ENCODE measurements at regions not wholly inside any gene's neighbourhood (a gene's known extent, or its start where the extent isn't known, plus 50 kb on each side); places are given as distances from the start of the nearest gene placed in this dataset.

- ChIA-PET POLR2A (no interaction called here), CTCF (interaction anchor here (0.5 kb wide), 1 partner anchor 57 kb away, joined by 3 read pairs; no protein-coding TSS in a partner anchor)
- BruUV-seq (replicated peaks) = no TSS peak
- no peak overlapping the region for H3K27ac Mint-ChIP-seq (ENCODE audit: low read depth, unreplicated experiment)
- no peaks in the 10 kb centered on the region for H3K27me3 Mint-ChIP-seq (ENCODE audit: insufficient read depth, unreplicated experiment)
- DNase-seq (ENCODE audit: unreplicated experiment) = no peak
- H3K9me3 Mint-ChIP-seq (ENCODE audit: unreplicated experiment) = no peaks in the 10 kb centered on the region
- intact Hi-C loops (cut with micrococcal nuclease) = no loop called here
- H3K4me3 Mint-ChIP-seq (ENCODE audit: unreplicated experiment) = no peak overlapping the region
- no peaks in the 10 kb centered on the region for H3K4me1 Mint-ChIP-seq (ENCODE audit: insufficient read depth, unreplicated experiment)
- no peak for TF ChIP-seq CTCF (IDR thresholded peaks at IDR 0.05; ENCODE audit: unreplicated experiment)
- H3K36me3 Mint-ChIP-seq (ENCODE audit: insufficient read depth, unreplicated experiment) = no peaks in the 10 kb centered on the region
Measured at GRCh38 chr3:20583648-20584047, 397.6 kb upstream of the SGO1 start.

- CTCF ChIA-PET = interaction anchor here (1.5 to 1.8 kb wide), 2 partner anchors 17 to 64 kb away, joined by 3 to 6 read pairs; no protein-coding TSS in a partner anchor
- H3K36me3 Mint-ChIP-seq (ENCODE audit: insufficient read depth, unreplicated experiment) = no peaks in the 10 kb centered on the region
- no peaks in the 10 kb centered on the region for H3K9me3 Mint-ChIP-seq (ENCODE audit: unreplicated experiment)
- H3K4me1 Mint-ChIP-seq (ENCODE audit: insufficient read depth, unreplicated experiment) = no peaks in the 10 kb centered on the region
- no peaks in the 10 kb centered on the region for H3K27me3 Mint-ChIP-seq (ENCODE audit: insufficient read depth, unreplicated experiment)
- no peak overlapping the region for H3K27ac Mint-ChIP-seq (ENCODE audit: low read depth, unreplicated experiment)
- POLR2A ChIA-PET = no interaction called here
- no TSS peak for BruUV-seq (replicated peaks)
- H3K4me3 Mint-ChIP-seq (ENCODE audit: unreplicated experiment) = no peak overlapping the region
- intact Hi-C loops (cut with micrococcal nuclease) = no loop called here
- TF ChIP-seq CTCF (IDR thresholded peaks at IDR 0.05; ENCODE audit: unreplicated experiment) = no peak
- no peak for DNase-seq (ENCODE audit: unreplicated experiment)
Measured at GRCh38 chr3:20576228-20576627, 390.2 kb upstream of the SGO1 start.

- ChIA-PET POLR2A (no interaction called here), CTCF (interaction anchor here (0.7 to 1.5 kb wide), 4 partner anchors 16 to 974 kb away, joined by 3 to 4 read pairs (median 3); no protein-coding TSS in a partner anchor)
- no peak for DNase-seq (ENCODE audit: unreplicated experiment)
- Mint-ChIP-seq H3K36me3 (ENCODE audit: insufficient read depth, unreplicated experiment) (no peaks in the 10 kb centered on the region), H3K4me1 (ENCODE audit: insufficient read depth, unreplicated experiment) (no peaks in the 10 kb centered on the region), H3K27ac (ENCODE audit: low read depth, unreplicated experiment) (no peak overlapping the region), H3K9me3 (ENCODE audit: unreplicated experiment) (no peaks in the 10 kb centered on the region), H3K27me3 (ENCODE audit: insufficient read depth, unreplicated experiment) (no peaks in the 10 kb centered on the region), H3K4me3 (ENCODE audit: unreplicated experiment) (no peak overlapping the region)
- TF ChIP-seq CTCF (IDR thresholded peaks at IDR 0.05; ENCODE audit: unreplicated experiment) = no peak
- no TSS peak for BruUV-seq (replicated peaks)
- intact Hi-C loops (cut with micrococcal nuclease) = no loop called here
Measured at GRCh38 chr3:20575146-20575545, 389.1 kb upstream of the SGO1 start.

GRCh38 chr3:20574746-20575145 is 388.7 kb upstream of the SGO1 start:
- no peaks in the 10 kb centered on the region for H3K9me3 Mint-ChIP-seq (ENCODE audit: unreplicated experiment)
- no peaks in the 10 kb centered on the region for H3K4me1 Mint-ChIP-seq (ENCODE audit: insufficient read depth, unreplicated experiment)
- no peaks in the 10 kb centered on the region for H3K27me3 Mint-ChIP-seq (ENCODE audit: insufficient read depth, unreplicated experiment)
- POLR2A ChIA-PET = no interaction called here
- intact Hi-C loops (cut with micrococcal nuclease) = no loop called here
- no peak overlapping the region for H3K27ac Mint-ChIP-seq (ENCODE audit: low read depth, unreplicated experiment)
- H3K36me3 Mint-ChIP-seq (ENCODE audit: insufficient read depth, unreplicated experiment) = no peaks in the 10 kb centered on the region
- no peak overlapping the region for H3K4me3 Mint-ChIP-seq (ENCODE audit: unreplicated experiment)
- CTCF ChIA-PET = interaction anchor here (0.7 to 0.8 kb wide), 3 partner anchors 136 to 975 kb away, joined by 3 to 4 read pairs (median 3); no protein-coding TSS in a partner anchor
- no TSS peak for BruUV-seq (replicated peaks)
- no peak for TF ChIP-seq CTCF (IDR thresholded peaks at IDR 0.05; ENCODE audit: unreplicated experiment)
- DNase-seq (ENCODE audit: unreplicated experiment) = no peak
